ENCODE measurements at regions not wholly inside any gene's neighbourhood (a gene's known extent, or its start where the extent isn't known, plus 50 kb on each side); places are given as distances from the start of the nearest gene placed in this dataset.

- no peak overlapping the region for H3K4me3 ChIP-seq (ENCODE audit: low read depth, low read length, poor library complexity, severe bottlenecking)
These were observed 194.1 kb upstream of the TLL1 start for GRCh38 chr4:165678936-165679325.

DNA sequence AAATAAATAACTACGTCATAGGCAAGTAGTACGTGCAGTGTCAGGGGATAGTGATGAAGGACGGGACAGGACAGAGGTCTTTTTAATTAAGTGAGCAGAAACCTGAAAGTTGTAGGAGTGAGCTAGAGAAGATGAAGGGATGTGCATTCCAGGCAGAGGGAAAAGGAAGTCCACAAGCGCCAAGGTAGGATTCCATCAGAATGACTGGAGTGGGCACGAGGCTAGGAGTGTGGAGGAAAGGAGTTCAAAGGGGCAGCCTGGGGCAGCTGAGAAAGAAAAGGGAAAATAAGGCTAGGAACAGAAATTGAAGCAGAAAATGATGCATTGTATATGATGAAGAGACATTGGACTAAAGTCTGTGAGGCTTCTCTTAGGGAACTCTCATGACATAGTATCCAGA lies 192.2 kb upstream of the TLL1 start:
- H2AFZ ChIP-seq (ENCODE audit: low read length), result no peak overlapping the region
- H3K36me3 ChIP-seq (ENCODE audit: insufficient read depth, low read length), result no peaks in the 10 kb centered on the region
- H3K27me3 ChIP-seq (ENCODE audit: insufficient read depth, low read length), result no peaks in the 10 kb centered on the region
- H3K4me2 ChIP-seq (ENCODE audit: low read length), result no peak overlapping the region
- H4K20me1 ChIP-seq (ENCODE audit: insufficient read depth, low read length), result no peaks in the 10 kb centered on the region
- TF ChIP-seq CTCF (IDR thresholded peaks at IDR 0.05; ENCODE audit: low read length) (no peak), EZH2 (IDR thresholded peaks at IDR 0.05; ENCODE audit: borderline replicate concordance, low read length) (no peak)
- no peaks in the 10 kb centered on the region for H3K9me2 ChIP-seq (ENCODE audit: low read depth, low read length)
- H3K4me3 ChIP-seq (ENCODE audit: low read depth, low read length, poor library complexity, severe bottlenecking), result no peak overlapping the region
- no peak overlapping the region for H3K9ac ChIP-seq (ENCODE audit: low read length)
- no peak overlapping the region for H3K27ac ChIP-seq (ENCODE audit: low read depth, low read length, poor library complexity, severe bottlenecking)
- no peaks in the 10 kb centered on the region for H3K9me3 ChIP-seq (ENCODE audit: low read length)
- H3F3A ChIP-seq (ENCODE audit: insufficient read depth, low read length), result no peaks in the 10 kb centered on the region
- no peaks in the 10 kb centered on the region for H3K4me1 ChIP-seq (ENCODE audit: insufficient read depth, low read length, severe bottlenecking)
- no peaks in the 10 kb centered on the region for H3K79me2 ChIP-seq (ENCODE audit: insufficient read depth, low read length)

More at GRCh38 chr4:165678936-165679325, 194.1 kb upstream of the TLL1 start:
- H3K79me2 ChIP-seq (ENCODE audit: insufficient read depth, low read length), result no peaks in the 10 kb centered on the region
- no peak overlapping the region for H3K4me2 ChIP-seq (ENCODE audit: low read length)
- H4K20me1 ChIP-seq (ENCODE audit: insufficient read depth, low read length), result no peaks in the 10 kb centered on the region
- TF ChIP-seq EZH2 (IDR thresholded peaks at IDR 0.05; ENCODE audit: borderline replicate concordance, low read length), result no peak
- TF ChIP-seq CTCF (IDR thresholded peaks at IDR 0.05; ENCODE audit: low read length), result no peak
- no peaks in the 10 kb centered on the region for H3K9me3 ChIP-seq (ENCODE audit: low read length)
- no peaks in the 10 kb centered on the region for H3K27me3 ChIP-seq (ENCODE audit: insufficient read depth, low read length)
- no peaks in the 10 kb centered on the region for H3F3A ChIP-seq (ENCODE audit: insufficient read depth, low read length)
- no peaks in the 10 kb centered on the region for H3K36me3 ChIP-seq (ENCODE audit: insufficient read depth, low read length)
- no peaks in the 10 kb centered on the region for H3K9me2 ChIP-seq (ENCODE audit: low read depth, low read length)
- H3K27ac ChIP-seq (ENCODE audit: low read depth, low read length, poor library complexity, severe bottlenecking), result no peak overlapping the region
- H3K4me1 ChIP-seq (ENCODE audit: insufficient read depth, low read length, severe bottlenecking), result no peaks in the 10 kb centered on the region
- no peak overlapping the region for H3K9ac ChIP-seq (ENCODE audit: low read length)
- no peak overlapping the region for H2AFZ ChIP-seq (ENCODE audit: low read length)

- TF ChIP-seq CTCF (IDR thresholded peaks at IDR 0.05; ENCODE audit: low read length), result no peak
- TF ChIP-seq EZH2 (IDR thresholded peaks at IDR 0.05; ENCODE audit: borderline replicate concordance, low read length), result no peak
- no peak overlapping the region for H3K27ac ChIP-seq (ENCODE audit: low read depth, low read length, poor library complexity, severe bottlenecking)
These were observed 190.4 kb upstream of the TLL1 start for GRCh38 chr4:165682611-165683010.

More at GRCh38 chr4:165682611-165683010, 190.4 kb upstream of the TLL1 start:
- Histone ChIP-seq H3K9ac (ENCODE audit: low read length) (no peak overlapping the region), H3K36me3 (ENCODE audit: insufficient read depth, low read length) (no peaks in the 10 kb centered on the region), H4K20me1 (ENCODE audit: insufficient read depth, low read length) (no peaks in the 10 kb centered on the region), H3F3A (ENCODE audit: insufficient read depth, low read length) (no peaks in the 10 kb centered on the region), H3K4me2 (ENCODE audit: low read length) (no peak overlapping the region), H3K9me3 (ENCODE audit: low read length) (no peaks in the 10 kb centered on the region), H3K79me2 (ENCODE audit: insufficient read depth, low read length) (no peaks in the 10 kb centered on the region), H2AFZ (ENCODE audit: low read length) (no peak overlapping the region), H3K4me3 (ENCODE audit: low read depth, low read length, poor library complexity, severe bottlenecking) (no peak overlapping the region), H3K9me2 (ENCODE audit: low read depth, low read length) (no peaks in the 10 kb centered on the region), H3K4me1 (ENCODE audit: insufficient read depth, low read length, severe bottlenecking) (no peaks in the 10 kb centered on the region), H3K27me3 (ENCODE audit: insufficient read depth, low read length) (no peaks in the 10 kb centered on the region)
